ENCODE measurements at regions not wholly inside any gene's neighbourhood (a gene's known extent, or its start where the extent isn't known, plus 50 kb on each side); places are given as distances from the start of the nearest gene placed in this dataset.

DNA sequence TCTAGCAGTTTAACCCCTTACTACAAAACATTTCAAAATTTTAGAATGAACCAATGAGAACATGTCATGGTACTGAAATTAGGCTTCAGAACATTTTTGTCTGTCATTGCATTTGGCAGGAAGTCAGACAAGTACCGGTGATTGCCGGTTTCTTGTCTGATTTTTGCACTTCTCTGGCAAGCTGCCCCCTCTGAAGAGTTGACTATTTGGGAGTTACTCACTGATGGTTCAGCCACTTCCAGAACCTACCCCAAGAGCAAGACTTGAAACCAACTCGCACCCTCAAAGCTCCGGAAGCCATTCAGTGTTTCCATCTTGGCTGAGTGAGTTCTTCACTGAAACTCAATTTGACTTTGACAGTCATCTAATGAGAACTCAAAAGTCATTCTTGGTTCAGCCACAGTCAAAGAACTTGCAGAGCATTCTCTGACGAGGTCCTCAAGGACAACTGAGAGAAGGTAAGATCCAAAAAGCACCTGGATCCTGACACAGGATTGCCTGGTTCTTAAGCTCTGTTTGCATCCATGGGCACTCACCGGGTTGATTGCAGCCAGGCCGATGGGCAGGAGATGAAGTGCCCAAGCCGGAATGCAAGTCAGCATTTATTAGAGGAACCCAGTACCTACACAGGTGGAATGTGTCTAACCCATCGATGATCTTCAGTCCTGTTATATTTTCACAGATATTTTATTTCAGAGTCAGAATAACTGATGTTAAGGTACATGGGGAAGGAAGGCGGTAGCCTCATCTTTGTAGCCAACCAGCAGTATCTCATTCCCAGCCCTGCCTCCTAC is 93.6 kb downstream of the USP22 start:
- H3K36me3 ChIP-seq (replicated peaks; ENCODE audit: insufficient read depth, low read length) = no peaks in the 10 kb centered on the region
- no peaks in the 10 kb centered on the region for H3F3A ChIP-seq (ENCODE audit: insufficient read depth, low read length)
- H3K9ac ChIP-seq (ENCODE audit: low read length) = no peak overlapping the region
- H3K79me2 ChIP-seq (ENCODE audit: low read length) = no peaks in the 10 kb centered on the region
- H4K20me1 ChIP-seq (ENCODE audit: insufficient read depth, low read length) = no peaks in the 10 kb centered on the region
- H3K4me2 ChIP-seq (ENCODE audit: low read depth, low read length) = no peak overlapping the region
- no peaks in the 10 kb centered on the region for H3K9me2 ChIP-seq (replicated peaks; ENCODE audit: insufficient read depth, low read length)
- no peaks in the 10 kb centered on the region for H3K9me3 ChIP-seq (replicated peaks; ENCODE audit: insufficient read depth, low read length)
- H2AFZ ChIP-seq (ENCODE audit: low read length) = no peak overlapping the region
- DNase-seq = no peak
- no peak for TF ChIP-seq EZH2 (optimal IDR thresholded peaks at IDR 0.05; ENCODE audit: low read depth, low read length)
- TF ChIP-seq EZH2phosphoT487 (IDR thresholded peaks at IDR 0.05; ENCODE audit: low read length) = no peak
- TF ChIP-seq, protein P1, sequence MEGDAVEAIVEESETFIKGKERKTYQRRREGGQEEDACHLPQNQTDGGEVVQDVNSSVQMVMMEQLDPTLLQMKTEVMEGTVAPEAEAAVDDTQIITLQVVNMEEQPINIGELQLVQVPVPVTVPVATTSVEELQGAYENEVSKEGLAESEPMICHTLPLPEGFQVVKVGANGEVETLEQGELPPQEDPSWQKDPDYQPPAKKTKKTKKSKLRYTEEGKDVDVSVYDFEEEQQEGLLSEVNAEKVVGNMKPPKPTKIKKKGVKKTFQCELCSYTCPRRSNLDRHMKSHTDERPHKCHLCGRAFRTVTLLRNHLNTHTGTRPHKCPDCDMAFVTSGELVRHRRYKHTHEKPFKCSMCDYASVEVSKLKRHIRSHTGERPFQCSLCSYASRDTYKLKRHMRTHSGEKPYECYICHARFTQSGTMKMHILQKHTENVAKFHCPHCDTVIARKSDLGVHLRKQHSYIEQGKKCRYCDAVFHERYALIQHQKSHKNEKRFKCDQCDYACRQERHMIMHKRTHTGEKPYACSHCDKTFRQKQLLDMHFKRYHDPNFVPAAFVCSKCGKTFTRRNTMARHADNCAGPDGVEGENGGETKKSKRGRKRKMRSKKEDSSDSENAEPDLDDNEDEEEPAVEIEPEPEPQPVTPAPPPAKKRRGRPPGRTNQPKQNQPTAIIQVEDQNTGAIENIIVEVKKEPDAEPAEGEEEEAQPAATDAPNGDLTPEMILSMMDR (IDR thresholded peaks at IDR 0.05; ENCODE audit: low read length) = no peak
- no peak overlapping the region for H3K27ac ChIP-seq (ENCODE audit: low read length)
- no peaks in the 10 kb centered on the region for H3K27me3 ChIP-seq (replicated peaks; ENCODE audit: insufficient read depth, low read length)
- 0 out of 2 replicates have a peak, but pooled peaks cover 10% of the 10 kb centered on the region for H3K4me1 ChIP-seq (ENCODE audit: low read length)
- no peak overlapping the region for H3K4me3 ChIP-seq (ENCODE audit: low read length)

Measured in MM.1S (cell line).